Loucy (cell line): ENCODE measurements at regions not wholly inside any gene's neighbourhood (a gene's known extent, or its start where the extent isn't known, plus 50 kb on each side); places are given as distances from the start of the nearest gene placed in this dataset.

Source experiments
- H2AFZ ChIP-seq: fragments of 200-600 bp; sonication (generic); 2 replicates; pipeline ENCODE4 v1.6.0; 2016; ENCODE audit warnings: antibody characterized with exemption, mild to moderate bottlenecking, low read length, moderate library complexity
- H3F3A ChIP-seq: fragments of 200-600 bp; 2 replicates; pipeline ENCODE4 v1.6.0; 2016; ENCODE audit warnings: antibody characterized with exemption, low read depth, mild to moderate bottlenecking
- H3K27me3 ChIP-seq: fragments of 200-600 bp; sonication (generic); 2 replicates; pipeline ENCODE4 v1.6.1; 2014; ENCODE audit warnings: low read length, mild to moderate bottlenecking; ENCODE audit not compliant: insufficient read depth, poor library complexity, severe bottlenecking
- H3K36me3 ChIP-seq: fragments of 200-600 bp; sonication (generic); 2 replicates; pipeline ENCODE4 v1.6.1; 2016; ENCODE audit warnings: low read length; ENCODE audit not compliant: insufficient read depth
- H3K4me1 ChIP-seq: fragments of 200-600 bp; sonication (generic); 2 replicates; pipeline ENCODE4 v1.5.1; 2014; ENCODE audit warnings: low read length, mild to moderate bottlenecking; ENCODE audit not compliant: insufficient read depth, poor library complexity, severe bottlenecking
- H3K4me2 ChIP-seq: fragments of 200-600 bp; sonication (generic); 2 replicates; pipeline ENCODE4 v1.6.0; 2014; ENCODE audit warnings: antibody characterized with exemption, low read length, low read depth, mild to moderate bottlenecking; ENCODE audit not compliant: poor library complexity, severe bottlenecking
- H3K4me3 ChIP-seq: fragments of 200-600 bp; sonication (generic); 2 replicates; pipeline ENCODE4 v1.5.1; 2014; ENCODE audit warnings: low read length, mild to moderate bottlenecking, mixed read lengths; ENCODE audit not compliant: poor library complexity, severe bottlenecking
- H3K79me2 ChIP-seq: fragments of 200-600 bp; sonication (generic); 2 replicates; pipeline ENCODE4 v1.6.1; 2014; ENCODE audit warnings: low read length; ENCODE audit not compliant: insufficient read depth
- H3K9ac ChIP-seq: fragments of 200-600 bp; sonication (generic); 2 replicates; pipeline ENCODE4 v1.6.0; 2014; ENCODE audit warnings: mild to moderate bottlenecking, low read depth, low read length, moderate library complexity; ENCODE audit not compliant: poor library complexity, severe bottlenecking
- H3K9me2 ChIP-seq: fragments of 200-600 bp; sonication (generic); replicated peaks from 2 replicates; pipeline ENCODE4 v1.6.1; 2016; ENCODE audit warnings: low read depth, low read length, mixed read lengths
- H3K9me3 ChIP-seq: fragments of 200-600 bp; sonication (generic); 2 replicates; pipeline ENCODE4 v1.6.1; 2014; ENCODE audit warnings: mild to moderate bottlenecking, antibody characterized with exemption, low read length, low read depth; ENCODE audit not compliant: insufficient read depth
- H4K20me1 ChIP-seq: fragments of 200-600 bp; sonication (generic); 2 replicates; pipeline ENCODE4 v1.6.0; 2014; ENCODE audit warnings: antibody characterized with exemption, low read length, mild to moderate bottlenecking; ENCODE audit not compliant: insufficient read depth, poor library complexity, severe bottlenecking
- CTCF ChIP-seq: fragments of 200-600 bp; sonication (generic); conservative IDR thresholded peaks from 2 replicates; pipeline ENCODE4 v1.5.1; 2014; ENCODE audit warnings: mild to moderate bottlenecking, antibody characterized with exemption, low read length
- EZH2phosphoT487 ChIP-seq: fragments of 200-600 bp; IDR thresholded peaks from 2 replicates; pipeline ENCODE4 v1.6.1; 2018; ENCODE audit warnings: antibody characterized with exemption, mild to moderate bottlenecking, moderate library complexity, borderline replicate concordance

DNA sequence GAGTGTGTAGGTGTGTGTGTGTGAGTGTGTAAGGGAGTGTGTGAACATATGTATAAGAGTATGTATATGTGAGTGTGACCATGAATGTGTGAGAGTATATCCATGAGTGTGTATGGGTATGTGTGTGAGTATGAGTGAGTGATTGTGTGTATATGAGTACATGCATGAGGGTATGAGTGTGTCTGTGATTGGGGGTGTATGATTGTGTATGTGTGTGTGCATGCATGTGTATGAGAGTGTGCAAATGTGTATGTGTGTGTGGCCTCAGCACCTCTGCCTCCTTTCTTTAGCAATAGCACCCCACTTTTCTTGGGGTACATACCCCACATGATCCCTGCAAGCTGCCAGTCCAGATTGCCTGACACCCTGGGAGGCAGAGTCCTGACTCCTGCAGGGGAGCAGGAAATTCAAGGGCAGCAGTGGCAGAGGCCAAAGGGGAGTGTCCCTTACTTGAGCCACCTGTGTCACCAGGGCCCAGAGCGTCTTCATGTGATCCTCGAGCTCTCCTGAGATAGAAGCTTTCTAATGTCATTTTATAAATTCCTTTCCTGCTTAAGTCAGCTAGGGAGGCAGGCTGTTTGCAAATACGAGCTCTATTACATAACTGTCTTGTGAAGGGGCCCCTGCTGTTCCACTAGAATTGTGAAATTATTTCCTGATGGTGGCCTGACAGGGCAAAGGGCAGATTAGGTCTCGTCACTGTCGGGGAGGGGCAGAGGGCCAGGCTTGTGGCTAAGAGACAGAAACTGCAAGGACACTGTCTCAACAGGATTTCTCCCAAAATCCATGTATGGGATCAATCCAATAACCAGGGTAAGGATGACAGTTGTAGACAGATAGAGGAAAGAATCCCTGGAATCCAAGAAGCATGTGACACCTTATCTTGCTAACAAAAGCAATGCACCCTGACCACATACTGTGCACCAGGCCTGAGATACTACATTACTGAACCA is 389.1 kb downstream of the GADD45G start:
- Histone ChIP-seq H3K36me3 (no peaks in the 10 kb centered on the region), H3F3A (no peaks in the 10 kb centered on the region), H3K27me3 (no peaks in the 10 kb centered on the region), H3K4me3 (no peak overlapping the region), H3K9me3 (no peaks in the 10 kb centered on the region), H3K9ac (no peak overlapping the region), H2AFZ (no peak overlapping the region), H4K20me1 (no peaks in the 10 kb centered on the region), H3K79me2 (no peaks in the 10 kb centered on the region), H3K4me2 (no peak overlapping the region), H3K4me1 (no peaks in the 10 kb centered on the region), H3K9me2 (no peaks in the 10 kb centered on the region)
- no peak for TF ChIP-seq CTCF
- TF ChIP-seq EZH2phosphoT487 = no peak

GRCh38 chr9:89994988-89995613 is 390.3 kb downstream of the GADD45G start:
- H3K36me3 ChIP-seq = no peaks in the 10 kb centered on the region
- H3K4me2 ChIP-seq = no peak overlapping the region
- H3K9ac ChIP-seq = no peak overlapping the region
- no peak overlapping the region for H2AFZ ChIP-seq
- no peaks in the 10 kb centered on the region for H3K9me2 ChIP-seq
- no peaks in the 10 kb centered on the region for H3K9me3 ChIP-seq
- H3K27me3 ChIP-seq = no peaks in the 10 kb centered on the region
- no peaks in the 10 kb centered on the region for H3K4me1 ChIP-seq
- H4K20me1 ChIP-seq = no peaks in the 10 kb centered on the region
- H3K79me2 ChIP-seq = no peaks in the 10 kb centered on the region
- H3K4me3 ChIP-seq = no peak overlapping the region
- TF ChIP-seq CTCF = no peak
- TF ChIP-seq EZH2phosphoT487 = no peak
- H3F3A ChIP-seq = no peaks in the 10 kb centered on the region

GRCh38 chr9:89996116-89996515 is 391.3 kb downstream of the GADD45G start:
- Histone ChIP-seq H2AFZ (no peak overlapping the region), H3K36me3 (no peaks in the 10 kb centered on the region), H4K20me1 (no peaks in the 10 kb centered on the region), H3K27me3 (no peaks in the 10 kb centered on the region), H3K79me2 (no peaks in the 10 kb centered on the region), H3K9me3 (no peaks in the 10 kb centered on the region), H3K4me2 (no peak overlapping the region), H3F3A (no peaks in the 10 kb centered on the region), H3K9ac (no peak overlapping the region), H3K4me3 (no peak overlapping the region), H3K9me2 (no peaks in the 10 kb centered on the region), H3K4me1 (no peaks in the 10 kb centered on the region)
- TF ChIP-seq EZH2phosphoT487 (no peak), CTCF (no peak)
